ENCODE measurements at regions not wholly inside any gene's neighbourhood (a gene's known extent, or its start where the extent isn't known, plus 50 kb on each side); places are given as distances from the start of the nearest gene placed in this dataset.

- DNase-seq, result no peak
- peaks cover 0 to 5% (median 2%) of the 10 kb centered on the region in 4 donors for H3K9me3 ChIP-seq
- intact Hi-C loops (cut with DNase I; ENCODE audit: low total_unique reads), result no loop called here
- no peak overlapping the region for H3K27ac ChIP-seq
- H3K27me3 ChIP-seq, result no peaks in the 10 kb centered on the region
- 66 to 83% (median 75%) methylated on average over 7 of the region's 7 CpGs for WGBS, 5 donors
- no peaks in the 10 kb centered on the region for H3K36me3 ChIP-seq
- no peak overlapping the region for H3K4me3 ChIP-seq
- peaks cover 0 to 4% (median under 1%) of the 10 kb centered on the region in 4 donors for H3K4me1 ChIP-seq
- no peak for TF ChIP-seq POLR2AphosphoS5 (IDR thresholded peaks at IDR 0.05)
- TF ChIP-seq POLR2A (IDR thresholded peaks at IDR 0.05), result no peak
- TF ChIP-seq, protein P1, sequence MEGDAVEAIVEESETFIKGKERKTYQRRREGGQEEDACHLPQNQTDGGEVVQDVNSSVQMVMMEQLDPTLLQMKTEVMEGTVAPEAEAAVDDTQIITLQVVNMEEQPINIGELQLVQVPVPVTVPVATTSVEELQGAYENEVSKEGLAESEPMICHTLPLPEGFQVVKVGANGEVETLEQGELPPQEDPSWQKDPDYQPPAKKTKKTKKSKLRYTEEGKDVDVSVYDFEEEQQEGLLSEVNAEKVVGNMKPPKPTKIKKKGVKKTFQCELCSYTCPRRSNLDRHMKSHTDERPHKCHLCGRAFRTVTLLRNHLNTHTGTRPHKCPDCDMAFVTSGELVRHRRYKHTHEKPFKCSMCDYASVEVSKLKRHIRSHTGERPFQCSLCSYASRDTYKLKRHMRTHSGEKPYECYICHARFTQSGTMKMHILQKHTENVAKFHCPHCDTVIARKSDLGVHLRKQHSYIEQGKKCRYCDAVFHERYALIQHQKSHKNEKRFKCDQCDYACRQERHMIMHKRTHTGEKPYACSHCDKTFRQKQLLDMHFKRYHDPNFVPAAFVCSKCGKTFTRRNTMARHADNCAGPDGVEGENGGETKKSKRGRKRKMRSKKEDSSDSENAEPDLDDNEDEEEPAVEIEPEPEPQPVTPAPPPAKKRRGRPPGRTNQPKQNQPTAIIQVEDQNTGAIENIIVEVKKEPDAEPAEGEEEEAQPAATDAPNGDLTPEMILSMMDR (IDR thresholded peaks at IDR 0.05), result no peak
- no peak for TF ChIP-seq EP300 (IDR thresholded peaks at IDR 0.05)
Measured at GRCh38 chr9:109585796-109586195, 87.7 kb upstream of the PTPN3 start.

DNA sequence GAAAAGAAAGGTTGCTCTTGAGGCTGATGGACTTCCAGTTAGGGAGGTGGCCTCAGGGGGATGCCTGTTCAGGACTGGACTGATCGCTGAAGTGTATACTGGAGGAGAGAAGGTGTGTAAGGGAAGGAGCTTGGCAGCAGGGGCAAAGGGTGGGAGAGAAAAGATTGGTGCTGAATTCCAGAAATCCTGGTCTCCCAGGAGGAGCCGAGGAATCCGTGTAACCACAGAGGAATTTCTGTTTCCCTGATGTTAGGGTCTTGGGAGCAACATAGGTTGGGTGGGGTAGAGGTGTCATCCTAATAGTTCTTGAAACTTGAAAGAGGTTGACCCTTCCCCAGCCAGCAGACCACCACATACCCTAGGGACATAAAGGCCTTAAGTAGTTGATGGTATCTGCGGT lies 88.9 kb upstream of the PTPN3 start:
- Histone ChIP-seq H3K27me3 (no peaks in the 10 kb centered on the region), H3K27ac (no peak overlapping the region), H3K4me1 (peaks cover 0 to 14% (median 5%) of the 10 kb centered on the region in 4 donors), H3K4me3 (no peak overlapping the region), H3K9me3 (peaks cover 0 to 5% (median 2%) of the 10 kb centered on the region in 4 donors), H3K36me3 (no peaks in the 10 kb centered on the region)
- no peak for DNase-seq
- TF ChIP-seq POLR2AphosphoS5 (IDR thresholded peaks at IDR 0.05), result no peak
- TF ChIP-seq, protein P1 (IDR thresholded peaks at IDR 0.05), result no peak
- TF ChIP-seq EP300 (IDR thresholded peaks at IDR 0.05), result no peak
- TF ChIP-seq POLR2A (IDR thresholded peaks at IDR 0.05), result no peak
- WGBS, 5 donors, result 87 to 94% (median 92%) methylated on average over 4 of the region's 4 CpGs
- intact Hi-C loops (cut with DNase I; ENCODE audit: low total_unique reads), result no loop called here

GRCh38 chr9:109588415-109588814 lies 90.3 kb upstream of the PTPN3 start:
- Histone ChIP-seq H3K4me3 (no peak overlapping the region), H3K4me1 (peaks cover 0 to 14% (median 5%) of the 10 kb centered on the region in 4 donors), H3K27ac (no peak overlapping the region), H3K27me3 (no peaks in the 10 kb centered on the region), H3K36me3 (no peaks in the 10 kb centered on the region), H3K9me3 (peaks cover 0 to 5% (median 2%) of the 10 kb centered on the region in 4 donors)
- no peak for DNase-seq
- 74 to 84% (median 83%) methylated on average over 3 of the region's 3 CpGs for WGBS, 5 donors
- TF ChIP-seq, protein P1 (IDR thresholded peaks at IDR 0.05), result no peak
- TF ChIP-seq POLR2AphosphoS5 (IDR thresholded peaks at IDR 0.05) (no peak), POLR2A (IDR thresholded peaks at IDR 0.05) (no peak), EP300 (IDR thresholded peaks at IDR 0.05) (no peak)
- intact Hi-C loops (cut with DNase I; ENCODE audit: low total_unique reads), result no loop called here

DNA sequence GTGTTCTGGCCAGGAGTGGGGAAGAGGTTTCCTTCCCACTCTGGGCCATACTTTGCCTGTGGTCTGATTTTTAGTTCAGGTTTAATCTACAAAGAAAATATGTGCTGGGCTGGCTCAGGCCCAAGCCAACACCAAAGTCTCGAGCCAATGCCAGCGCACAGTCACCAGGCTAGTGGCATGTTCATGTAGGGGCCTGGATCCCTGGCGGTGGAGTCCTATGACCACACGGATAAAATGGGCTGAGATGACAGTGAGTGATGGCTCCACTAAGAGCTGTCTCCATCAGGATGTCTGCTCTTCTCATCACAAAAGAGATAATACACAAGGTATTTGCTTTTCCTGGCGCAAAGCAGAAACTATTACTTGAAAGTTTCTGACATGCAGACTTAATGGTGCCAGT lies 92.9 kb upstream of the PTPN3 start:
- peak; percentile 8 to 78 for DNase-seq
- no peak overlapping the region for H3K4me3 ChIP-seq
- WGBS, 5 donors, result 22 to 43% (median 36%) methylated on average over 5 of the region's 5 CpGs
- TF ChIP-seq EP300 (IDR thresholded peaks at IDR 0.05) (no peak), POLR2AphosphoS5 (IDR thresholded peaks at IDR 0.05) (no peak), POLR2A (IDR thresholded peaks at IDR 0.05) (no peak)
- TF ChIP-seq, protein P1 (IDR thresholded peaks at IDR 0.05), result no peak
- H3K27me3 ChIP-seq, result no peaks in the 10 kb centered on the region
- no peaks in the 10 kb centered on the region for H3K36me3 ChIP-seq
- intact Hi-C loops (cut with DNase I; ENCODE audit: low total_unique reads), result no loop called here
- H3K4me1 ChIP-seq, result peaks cover 0 to 14% (median 5%) of the 10 kb centered on the region in 4 donors
- H3K27ac ChIP-seq, result no peak overlapping the region
- H3K9me3 ChIP-seq, result peaks cover 0 to 5% (median 2%) of the 10 kb centered on the region in 4 donors

All from stomach (tissue), 8 donors.